ENCODE measurements at regions not wholly inside any gene's neighbourhood (a gene's known extent, or its start where the extent isn't known, plus 50 kb on each side); places are given as distances from the start of the nearest gene placed in this dataset.

DNA sequence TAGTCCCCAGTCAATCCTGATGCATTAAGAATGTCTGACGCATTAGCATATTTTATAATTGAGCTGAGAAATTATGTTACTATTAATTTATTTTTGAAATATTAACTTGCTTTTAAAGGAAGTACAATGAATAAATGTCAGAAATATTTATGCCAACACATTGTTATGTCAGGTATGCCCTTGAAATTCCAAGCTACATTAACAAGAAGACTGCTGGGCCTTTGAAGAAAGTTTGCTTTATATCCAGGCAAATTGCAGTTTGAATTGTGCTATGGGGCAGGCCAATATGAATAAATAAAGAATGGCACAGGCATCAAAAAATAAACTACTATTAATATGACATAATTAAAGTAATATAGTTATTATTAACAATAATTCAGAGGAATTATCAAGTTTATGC lies 1391.3 kb downstream of the PLA2G4A start:
- DNase-seq = no peak

DNA sequence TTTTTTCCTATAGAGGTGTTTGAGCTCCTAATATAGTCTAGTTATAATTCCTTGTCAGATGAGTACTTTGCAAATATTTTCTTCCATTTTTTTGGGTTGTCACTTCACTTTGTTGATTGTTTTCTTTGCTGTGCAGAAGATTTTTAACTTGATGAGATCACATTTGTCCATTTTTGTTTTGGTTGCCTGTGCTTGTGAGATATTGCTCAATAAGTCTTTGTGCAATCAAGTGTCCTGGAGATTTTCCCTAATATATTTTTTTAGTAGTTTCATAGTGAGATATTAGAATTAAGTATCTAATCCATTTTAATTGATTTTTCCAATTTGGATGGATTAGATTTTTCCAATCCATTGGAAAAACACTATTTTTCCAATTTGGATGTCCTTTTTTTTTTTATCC lies 1395.5 kb downstream of the PLA2G4A start:
- DNase-seq = no peak

DNA sequence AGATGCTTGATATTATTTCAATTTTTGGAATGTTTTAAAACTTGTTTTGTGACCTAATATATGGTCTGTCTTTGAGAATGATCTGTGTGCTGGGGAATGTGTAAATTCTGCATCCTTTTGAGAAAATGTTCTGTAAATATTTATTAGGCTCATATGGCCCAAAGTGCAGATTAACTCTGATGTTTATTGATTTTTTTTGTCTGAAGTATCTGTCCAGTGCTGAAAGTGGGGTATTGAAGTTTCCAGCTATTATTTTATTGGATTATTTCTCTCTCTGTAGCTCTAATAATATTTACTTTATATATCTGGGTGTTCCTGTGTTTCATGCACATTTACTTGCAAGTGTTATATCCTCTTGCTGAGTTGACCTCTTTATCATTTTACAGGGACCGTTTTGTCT lies 1397.2 kb downstream of the PLA2G4A start:
- DNase-seq = no peak

DNA sequence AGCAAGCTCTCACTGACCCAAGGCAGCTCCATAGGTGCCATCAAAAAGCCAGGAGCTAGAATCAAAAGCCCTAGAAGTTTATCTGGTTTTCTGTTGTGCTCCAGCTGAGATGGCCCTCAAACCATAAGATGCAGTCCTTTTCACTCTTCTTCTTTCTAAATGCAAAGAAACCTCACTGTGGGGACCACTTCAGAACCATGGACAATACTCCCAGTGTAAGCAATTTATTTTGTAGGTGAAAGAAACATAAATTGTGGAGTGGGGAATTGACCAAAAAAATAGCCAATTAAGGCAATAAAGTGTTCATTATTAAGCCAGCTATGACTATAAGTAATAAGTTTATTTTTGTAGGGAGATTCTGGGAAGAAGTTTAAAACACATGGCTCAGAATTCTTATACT lies 1399.9 kb downstream of the PLA2G4A start:
- no peak for DNase-seq

DNA sequence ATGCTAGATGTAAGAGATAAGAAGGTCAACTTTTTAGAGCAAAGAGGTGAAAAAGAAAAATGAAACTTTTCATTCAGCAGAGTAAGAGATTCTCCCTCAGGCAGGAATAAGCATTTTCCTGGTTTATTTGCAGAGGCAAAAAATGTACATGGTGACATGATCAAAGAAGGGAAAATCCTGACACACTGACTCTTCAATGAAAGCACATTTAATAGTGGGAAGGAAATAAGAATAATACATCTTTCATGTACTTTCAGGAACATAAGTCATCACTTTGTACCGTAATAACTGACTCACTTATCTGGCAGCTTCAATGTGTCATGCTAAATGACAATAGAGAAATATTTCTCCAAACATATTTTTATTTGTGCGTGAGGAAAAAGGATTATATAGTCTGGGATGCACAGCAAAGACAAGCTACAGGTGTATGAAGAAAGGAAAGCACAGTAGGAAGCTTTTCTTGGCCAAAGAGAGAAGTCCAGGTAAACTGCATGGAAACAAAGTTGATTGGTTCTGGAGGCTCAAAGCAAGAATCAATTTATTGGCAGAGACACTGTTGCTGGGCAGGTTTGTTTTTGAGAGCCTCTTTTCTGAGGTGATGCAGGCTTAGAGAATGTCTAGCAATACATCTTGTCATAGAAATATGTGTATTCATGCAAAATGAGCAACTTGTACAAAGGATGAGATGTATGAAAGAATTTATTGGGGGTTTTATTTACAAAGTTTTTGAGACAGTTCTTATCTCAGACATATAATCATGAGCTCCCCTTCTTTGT lies 1409.0 kb downstream of the PLA2G4A start:
- DNase-seq = no peak

DNA sequence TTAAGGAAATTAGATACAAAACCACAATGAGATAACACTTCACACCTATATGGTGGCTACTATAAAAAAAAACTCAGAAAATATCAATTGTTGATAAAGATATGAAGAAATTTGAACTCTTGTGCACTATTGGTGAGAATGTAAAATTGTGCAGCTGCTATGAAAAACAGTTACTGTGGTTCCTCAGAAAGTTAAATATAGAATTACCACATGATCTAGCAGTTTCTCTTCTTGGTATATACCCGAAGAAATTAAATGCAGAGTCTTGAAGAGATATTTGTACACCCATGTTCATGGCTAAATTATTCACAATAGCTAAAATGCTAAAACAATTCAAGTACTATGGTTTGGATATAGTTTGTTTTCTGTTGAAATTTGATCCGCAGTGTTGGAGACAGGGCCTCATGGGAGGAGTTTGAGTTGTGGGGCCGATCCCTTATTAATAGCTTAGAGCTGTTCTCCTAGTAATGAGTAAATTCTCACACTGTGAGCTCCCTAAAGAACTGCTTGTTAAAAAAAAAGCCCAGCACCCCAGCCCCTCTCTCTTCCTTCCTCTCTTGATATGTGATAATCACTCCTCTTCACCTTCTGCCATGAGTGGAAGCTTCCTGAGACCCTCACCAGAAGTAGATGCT lies 1412.1 kb downstream of the PLA2G4A start:
- DNase-seq = no peak

DNA sequence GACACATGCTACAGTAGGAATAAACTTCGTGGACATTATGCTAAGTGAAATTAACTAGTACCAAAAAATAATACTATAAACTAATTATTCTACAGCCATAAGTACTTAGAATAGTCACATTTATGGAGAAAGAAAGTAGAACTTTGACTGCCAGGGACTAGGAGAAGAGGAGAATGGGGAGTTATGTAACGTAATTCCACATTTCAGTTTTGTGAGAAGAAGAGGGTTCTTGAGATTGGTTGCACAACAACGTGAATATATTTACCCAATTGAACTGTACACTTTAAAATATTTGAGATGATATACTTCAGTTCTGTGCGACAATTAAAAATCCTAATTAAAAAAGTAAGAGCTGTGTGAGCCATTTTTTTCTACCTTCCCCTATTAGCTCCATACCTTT lies 1412.9 kb downstream of the PLA2G4A start:
- no peak for DNase-seq

DNA sequence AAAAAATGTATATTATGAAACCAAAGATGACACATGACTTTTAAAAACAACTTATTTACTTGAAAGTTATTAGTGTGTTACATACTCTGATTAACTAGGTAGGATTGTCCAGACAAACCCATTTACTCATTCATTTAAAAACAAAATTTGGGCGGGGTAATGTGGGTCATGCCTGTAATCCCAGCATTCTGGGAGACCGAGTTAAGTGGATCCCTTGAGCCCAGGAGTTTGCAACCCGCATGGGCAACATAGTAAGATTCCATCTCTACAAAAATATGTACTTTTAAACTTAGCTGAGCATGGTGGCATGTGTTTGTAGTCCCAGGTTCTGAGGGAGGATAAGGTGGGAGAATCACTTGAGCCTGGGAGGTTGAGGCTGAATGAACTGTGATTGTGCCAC lies 1414.7 kb downstream of the PLA2G4A start:
- no peak for DNase-seq

DNA sequence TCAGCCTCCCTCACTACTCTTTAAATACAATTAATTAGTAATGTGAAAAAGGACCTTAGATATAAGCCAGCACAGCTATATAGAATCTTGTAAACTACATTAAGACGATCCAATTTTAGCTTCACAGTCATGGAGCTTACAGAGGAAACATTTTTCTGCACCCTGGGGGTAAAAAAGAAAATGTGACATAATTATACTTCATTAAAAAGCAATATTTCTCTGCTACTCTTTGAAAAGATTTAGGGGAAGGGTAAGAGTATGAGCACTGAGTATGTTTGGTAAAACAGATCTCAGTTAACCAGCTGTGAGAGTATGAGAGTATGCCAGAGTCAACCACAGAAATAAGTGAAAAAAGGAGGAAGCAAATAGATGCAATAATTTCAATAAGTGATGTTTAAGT lies 1415.9 kb downstream of the PLA2G4A start:
- DNase-seq = no peak

DNA sequence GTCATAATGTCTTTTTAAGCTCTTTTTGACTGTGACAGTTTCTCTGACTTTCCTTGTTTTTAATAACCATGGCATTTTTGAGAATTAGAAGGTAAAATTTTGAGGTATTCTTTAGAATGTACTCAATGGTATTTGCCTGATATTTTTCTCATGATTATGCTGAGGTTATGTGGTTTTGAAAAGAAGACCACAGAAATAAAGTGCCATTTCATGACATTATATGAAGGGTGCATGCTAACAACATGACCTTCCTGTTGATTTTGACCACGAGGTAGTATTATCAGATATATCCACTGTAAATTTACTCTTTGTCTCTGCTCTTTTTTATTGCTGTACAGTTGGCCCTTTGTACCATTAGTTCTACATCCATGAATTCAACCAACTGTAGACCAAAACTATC lies 1418.5 kb downstream of the PLA2G4A start:
- no peak for DNase-seq

DNA sequence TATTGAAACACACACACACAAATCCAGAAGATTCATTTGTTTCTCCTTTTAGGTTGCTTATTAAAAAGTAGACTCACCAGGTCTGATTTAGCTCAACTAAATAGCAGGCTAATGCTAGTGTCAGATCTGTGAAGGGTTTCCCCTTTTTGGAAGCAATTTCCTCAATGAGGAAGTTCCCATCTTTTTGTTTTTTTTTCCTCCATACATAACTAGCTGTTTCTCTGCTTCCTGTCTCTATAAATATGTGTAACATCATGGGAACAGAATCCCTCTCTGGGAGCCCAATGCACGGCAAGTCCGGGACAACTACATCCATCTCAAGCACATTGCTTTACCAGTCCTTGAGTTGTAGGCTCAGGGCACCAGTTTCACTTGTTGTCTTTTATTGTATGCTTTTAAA lies 1421.1 kb downstream of the PLA2G4A start:
- DNase-seq = peak; percentile 7

DNA sequence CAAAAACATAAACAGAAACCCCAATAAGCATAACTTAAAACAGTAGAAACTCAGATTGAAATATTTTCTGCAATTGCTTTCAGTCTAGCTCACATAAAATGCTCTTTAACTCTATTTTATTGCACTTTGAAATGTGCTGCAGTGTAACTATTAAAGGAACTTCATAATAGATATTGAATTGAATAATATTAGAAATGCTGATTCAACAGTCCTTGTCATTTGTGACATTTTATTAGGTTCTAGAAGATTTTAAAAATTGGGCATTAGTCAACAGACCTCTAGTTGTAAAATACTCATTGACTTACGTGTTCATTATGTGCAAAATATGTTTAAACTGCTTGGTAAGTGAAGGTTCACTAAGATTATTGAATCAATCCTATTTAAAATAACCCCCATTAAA lies 1422.3 kb downstream of the PLA2G4A start:
- no peak for DNase-seq

DNA sequence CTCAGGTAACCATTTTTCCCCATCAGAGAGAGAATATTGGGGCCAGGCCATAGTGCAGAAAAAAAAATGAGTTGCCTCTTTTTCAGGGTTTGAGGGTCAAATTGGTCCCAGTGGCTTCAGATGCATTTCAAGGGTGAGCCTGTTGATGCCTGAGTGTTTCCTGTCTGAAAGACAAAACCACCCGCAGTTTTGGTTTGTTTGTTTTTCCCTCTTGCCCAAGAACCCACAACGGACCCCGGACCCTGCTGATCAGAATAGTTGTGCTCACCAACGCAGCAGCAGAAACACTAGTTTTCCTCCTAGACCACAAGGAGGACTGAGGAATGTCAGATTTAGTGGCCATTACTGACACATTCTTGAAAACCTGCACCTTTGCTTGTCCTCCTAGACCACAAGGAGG lies 1433.1 kb downstream of the PLA2G4A start:
- DNase-seq = no peak

DNA sequence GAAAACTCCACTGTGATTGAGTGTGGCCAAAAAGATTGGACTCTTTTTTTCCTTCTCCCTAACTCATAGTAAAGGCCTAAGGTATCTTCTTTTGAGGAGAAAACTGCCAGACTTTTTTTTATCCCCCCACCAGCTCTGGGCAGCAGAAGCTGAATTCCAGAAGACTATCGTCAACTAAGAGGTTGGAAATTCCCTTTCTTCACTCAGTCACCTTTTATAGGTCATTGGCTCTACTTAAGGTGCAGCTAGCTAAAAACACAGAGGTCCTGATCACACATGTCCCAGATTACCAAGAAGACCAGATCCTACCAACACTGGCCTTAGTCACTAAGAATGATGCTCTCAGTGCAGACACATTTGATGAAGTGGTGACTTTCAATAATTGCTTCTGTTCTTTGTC lies 1441.2 kb downstream of the PLA2G4A start:
- no peak for DNase-seq

DNA sequence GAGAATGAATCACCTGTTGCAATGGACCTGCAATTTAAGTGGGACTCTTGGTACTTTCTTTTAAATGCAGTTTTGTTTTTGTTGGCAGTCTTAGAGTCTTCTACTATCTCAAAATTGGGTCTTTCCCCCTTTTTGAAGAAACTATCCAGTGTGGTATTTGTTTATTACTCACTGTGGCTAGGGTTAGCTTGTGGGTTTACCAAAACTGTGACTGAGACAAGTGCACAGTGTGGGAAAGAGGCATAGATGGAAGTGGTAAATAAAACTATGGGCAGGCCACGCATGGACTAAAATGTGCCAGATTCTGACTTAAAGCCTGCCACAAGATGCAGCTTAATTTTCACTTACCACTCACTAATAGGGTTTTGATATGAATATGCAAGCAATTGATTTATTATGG lies 1441.7 kb downstream of the PLA2G4A start:
- DNase-seq = no peak

DNA sequence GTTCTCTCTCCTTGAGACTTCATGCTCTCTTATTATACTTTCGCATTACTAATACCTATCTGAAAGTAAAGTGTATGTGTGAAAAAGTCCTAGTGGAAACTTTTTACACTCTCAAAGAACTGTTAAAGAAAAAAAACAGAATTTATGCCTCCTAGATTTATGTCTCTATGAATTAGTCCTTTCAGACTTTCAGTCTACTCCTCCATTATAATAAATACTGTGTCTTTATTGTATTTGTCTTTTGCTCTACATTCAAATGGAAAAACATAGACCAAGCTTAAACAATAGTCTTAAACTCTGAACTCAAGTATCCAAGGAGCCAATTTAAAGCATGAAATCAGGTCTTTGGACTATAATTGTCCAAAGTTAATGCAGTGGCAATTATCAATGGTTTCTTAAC lies 1449.0 kb downstream of the PLA2G4A start:
- DNase-seq = no peak

DNA sequence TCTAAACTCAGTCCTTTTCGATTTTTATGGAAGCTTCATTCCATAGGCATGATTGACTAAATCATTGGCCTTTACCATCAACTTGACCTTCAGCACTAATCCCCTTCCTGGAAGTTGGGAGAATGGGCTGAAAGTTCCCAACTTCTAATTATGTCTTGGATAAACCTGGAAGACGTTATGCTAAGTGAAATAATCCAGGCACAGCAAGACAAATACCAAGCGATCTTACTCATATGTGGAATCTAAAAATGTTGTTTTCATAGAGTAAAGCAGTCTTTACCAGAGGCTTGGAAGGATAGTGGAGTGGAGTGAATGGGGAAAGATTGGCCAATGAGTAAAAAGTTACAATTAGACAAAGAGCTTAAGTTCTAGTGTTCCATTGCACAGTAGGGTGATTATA lies 1453.2 kb downstream of the PLA2G4A start:
- no peak for DNase-seq

DNA sequence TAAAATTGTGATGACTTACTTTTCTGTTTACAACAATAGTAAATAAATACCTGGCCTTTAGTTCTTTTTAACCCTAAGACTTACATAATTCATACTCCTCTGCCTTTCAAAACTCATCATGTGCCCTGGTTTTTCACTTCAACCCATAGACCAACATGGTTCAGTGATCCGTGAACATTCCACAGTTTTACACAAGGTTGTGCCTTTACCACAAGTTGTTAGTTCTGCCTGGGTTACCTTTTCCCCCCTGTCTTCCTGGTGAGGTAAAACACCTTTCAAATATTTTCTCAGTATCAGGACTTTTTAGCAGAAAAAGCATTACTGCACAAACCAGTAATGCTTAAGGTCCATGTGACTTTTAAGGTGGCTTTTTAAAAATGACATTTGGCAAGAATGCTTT lies 1466.4 kb downstream of the PLA2G4A start:
- DNase-seq = no peak

DNA sequence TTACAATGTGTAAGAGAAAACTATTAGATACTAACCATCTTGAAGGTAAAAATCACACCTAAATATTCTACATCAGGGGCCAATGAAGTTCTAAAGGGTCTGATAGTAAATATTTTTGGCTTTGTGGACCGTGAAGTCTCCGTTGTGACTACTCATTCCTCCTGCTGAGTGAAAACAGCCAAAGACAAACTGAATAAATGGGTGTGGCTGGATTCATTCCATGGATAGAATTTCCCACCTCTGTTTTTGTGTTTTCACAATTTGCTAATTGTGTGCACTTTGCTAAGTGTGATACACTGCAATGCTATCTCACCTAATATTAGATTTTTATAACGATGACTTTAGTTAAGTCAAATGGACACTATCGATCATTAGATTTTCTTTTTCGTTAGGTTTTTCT lies 1474.0 kb downstream of the PLA2G4A start:
- DNase-seq = no peak

DNA sequence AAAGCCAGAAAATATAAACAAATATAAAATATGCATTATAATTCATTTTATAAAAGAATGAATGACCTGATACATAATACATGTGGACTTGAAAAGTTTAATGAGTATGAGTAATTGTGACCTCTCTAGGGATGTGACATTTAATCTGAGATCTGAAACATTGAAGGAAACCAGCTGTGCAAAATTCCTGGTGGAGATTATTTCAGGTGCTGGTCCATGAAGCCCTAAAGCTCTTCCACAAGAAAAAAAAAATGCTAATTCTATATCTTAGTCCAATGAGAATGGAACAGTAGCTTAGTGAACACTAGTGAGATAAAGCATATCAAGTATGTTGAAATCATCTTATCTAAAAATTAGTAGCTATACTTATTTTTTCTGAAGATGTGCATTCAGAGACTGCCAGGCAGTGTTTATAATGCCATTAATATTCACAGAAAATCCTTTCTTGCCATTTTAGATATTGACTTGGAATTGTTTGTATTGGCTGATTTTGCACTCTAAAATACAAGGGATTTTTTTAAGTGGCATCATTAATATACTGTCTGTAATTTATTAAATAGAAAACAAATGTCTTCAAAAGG lies 1485.9 kb downstream of the PLA2G4A start:
- DNase-seq = no peak

DNA sequence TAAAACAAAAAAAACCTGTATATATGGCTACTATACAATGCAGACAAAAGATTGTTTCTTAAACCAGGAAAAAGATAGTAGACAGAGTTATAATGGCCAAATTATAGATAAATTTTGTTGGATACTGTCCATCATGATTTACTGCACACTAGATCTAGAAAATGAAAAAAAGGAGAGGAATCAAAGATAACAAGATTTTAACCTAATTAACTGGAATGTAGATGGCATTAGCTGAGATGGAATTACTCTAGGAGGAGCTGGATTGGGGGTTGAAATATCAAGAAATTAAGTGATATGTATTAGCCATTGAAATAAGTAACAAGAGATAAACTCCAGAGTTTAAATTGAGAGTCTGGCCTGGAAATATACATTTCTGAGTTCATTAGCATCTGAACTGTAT lies 1489.1 kb downstream of the PLA2G4A start:
- DNase-seq = no peak

DNA sequence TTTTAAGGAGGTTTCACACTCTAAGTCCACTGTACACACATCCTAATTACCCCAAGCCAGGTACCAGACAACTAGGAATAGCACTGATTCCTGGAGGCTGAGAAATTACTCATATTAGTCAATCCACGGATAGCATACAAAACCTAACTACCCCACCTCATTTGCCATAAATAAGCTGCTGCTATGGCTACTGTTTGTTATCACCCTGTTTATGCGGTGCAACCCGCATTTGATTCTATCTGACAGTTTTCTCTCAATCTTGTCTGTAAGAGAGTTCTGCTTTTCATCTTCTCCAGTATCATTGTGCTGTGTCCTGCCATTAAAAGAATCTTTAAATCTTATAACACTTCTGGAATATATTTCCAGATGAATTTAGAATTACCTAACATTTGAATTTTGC lies 1496.5 kb downstream of the PLA2G4A start:
- DNase-seq = no peak

DNA sequence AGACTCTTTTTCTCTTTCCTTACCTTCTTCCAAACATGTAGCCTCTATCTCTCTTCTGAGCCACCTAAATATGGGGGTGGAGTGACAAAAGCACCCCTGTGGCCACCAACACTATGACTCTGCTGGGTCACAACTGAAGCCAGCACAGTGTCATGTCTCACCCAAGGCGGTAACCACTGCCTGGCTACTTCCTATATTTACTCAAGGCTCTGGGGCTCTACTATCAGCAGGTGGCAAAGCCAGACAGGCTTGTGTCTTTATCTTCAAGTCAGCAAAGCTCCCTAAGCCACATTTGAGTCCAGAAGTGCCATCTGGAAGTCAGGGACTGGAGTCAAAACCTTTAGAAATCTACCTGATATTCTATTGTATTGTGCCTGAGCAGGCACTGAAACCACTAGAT lies 1515.2 kb downstream of the PLA2G4A start:
- DNase-seq = no peak

DNA sequence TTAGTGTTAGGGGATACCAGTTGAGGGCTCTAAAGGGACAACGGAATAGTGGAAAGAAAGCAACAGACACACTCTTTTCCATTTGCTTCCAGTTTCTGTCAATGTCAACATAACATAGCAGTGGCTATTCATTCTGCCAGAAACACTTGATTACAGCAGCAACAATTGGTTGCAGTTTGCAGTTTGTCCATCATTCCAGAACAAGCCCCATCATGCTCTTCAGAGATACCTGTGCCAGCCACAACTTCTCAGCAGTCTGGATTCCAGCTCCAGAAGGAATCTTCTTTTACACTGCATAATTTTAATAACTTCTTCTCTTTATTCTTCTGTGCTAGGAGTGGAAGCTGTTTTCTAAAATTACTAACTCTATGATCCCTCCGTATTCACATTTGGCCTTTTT lies 1521.4 kb downstream of the PLA2G4A start:
- no peak for DNase-seq
